ENCODE measurements at regions not wholly inside any gene's neighbourhood (a gene's known extent, or its start where the extent isn't known, plus 50 kb on each side); places are given as distances from the start of the nearest gene placed in this dataset.

DNA sequence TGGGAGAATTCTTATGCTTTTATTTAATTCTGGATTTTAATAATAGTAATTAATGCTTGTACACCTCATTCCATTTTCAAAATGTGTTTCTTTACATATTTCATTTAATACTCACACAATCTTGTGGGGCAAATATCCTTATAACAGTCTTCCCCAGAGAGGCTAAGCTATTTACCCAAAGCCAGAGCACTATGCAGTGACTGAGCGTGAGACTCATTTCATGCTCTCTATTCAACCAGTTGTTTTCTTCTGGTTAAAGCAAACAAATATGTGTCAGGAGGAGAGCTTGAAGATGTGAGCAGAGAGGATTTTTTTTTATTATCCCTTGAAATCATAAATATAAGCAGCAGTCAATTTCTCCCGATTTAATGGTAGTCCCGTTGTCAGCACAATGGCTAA is 548.3 kb upstream of the TBL1XR1 start:
- DNase-seq (ENCODE audit: low spot score) = no peak

DNA sequence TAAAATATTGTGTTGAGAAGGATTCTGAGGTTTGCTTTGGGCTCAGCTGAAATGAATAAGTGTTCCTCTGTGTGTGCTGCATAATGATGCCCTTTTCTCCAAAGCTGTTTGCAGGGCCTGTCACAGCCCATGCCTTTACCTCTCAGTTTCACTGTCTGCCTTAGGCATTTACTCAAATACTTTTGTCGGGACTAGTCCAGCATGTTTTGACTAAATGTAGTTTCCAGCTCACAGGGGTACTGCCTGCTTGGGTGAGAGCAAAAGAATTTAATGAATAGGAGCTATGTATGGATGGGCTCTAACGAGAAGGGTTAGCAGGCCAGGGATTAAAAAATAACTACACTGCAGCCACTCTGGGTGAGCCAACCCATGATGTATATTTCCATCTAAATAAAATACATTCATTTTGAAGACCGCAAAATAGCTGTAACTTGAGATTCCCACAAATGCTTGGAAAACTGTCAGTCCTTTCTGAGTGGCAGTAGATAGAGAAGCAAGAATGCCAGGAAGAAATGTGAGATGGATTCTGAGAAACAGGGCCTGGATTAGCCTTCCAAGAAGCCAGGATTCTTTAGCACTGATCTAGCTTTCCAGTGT is 549.2 kb upstream of the TBL1XR1 start:
- DNase-seq (ENCODE audit: low spot score) = no peak

DNA sequence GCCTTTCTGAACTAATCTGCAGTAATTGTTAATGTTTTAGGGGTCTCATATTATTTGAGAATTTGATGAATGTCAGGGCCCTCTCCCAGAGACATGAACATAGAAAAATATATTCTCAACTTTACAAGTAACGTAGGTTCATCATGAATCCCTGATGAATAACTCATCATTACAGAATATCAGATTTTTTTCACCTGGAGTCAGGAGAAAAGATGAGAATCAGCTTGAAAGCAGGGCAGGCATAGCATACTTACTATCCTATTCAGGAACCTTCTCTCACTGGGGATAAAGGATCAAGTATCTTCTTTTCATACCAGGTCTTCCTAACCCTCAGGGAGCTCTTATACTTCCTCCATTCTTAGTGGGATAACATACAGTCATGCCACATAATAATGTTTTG is 552.6 kb upstream of the TBL1XR1 start:
- no peak for DNase-seq (ENCODE audit: low spot score)

DNA sequence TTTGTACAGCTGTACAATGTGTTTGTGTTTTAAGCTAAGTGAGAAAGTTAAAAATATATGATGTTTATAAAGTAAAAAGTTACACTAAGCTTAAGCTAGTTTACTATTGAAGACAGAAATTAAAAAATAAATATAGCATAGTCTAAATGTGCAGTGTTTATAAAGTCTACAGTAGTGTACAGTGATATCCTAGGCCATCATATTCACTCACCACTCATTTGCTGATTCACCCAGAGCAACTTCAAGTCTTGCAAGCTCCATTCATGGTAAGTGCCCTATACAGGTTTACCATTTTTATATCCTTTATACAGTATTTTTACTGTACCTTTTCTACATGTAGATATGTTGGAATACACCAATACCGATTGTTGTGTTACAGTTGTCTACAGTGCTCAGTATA is 553.2 kb upstream of the TBL1XR1 start:
- no peak for DNase-seq (ENCODE audit: low spot score)

DNA sequence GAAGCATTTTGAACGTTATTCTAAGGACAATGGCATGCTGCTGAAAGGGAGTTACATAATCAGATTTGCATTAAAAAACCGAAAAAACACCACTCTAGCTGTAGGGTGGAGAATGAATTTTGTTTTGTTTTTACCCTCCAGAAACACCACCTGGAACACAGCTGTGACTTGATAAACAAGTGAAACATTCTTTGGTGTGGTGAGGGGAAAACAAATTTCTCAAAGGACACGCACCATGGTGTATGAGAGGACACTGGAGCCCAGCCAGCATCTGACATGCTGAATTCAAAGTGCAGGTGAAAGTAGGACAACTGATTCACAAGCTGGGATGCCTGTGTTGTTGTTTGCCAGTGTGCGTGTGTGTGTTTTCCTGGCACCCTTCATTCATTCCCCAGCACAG is 554.5 kb upstream of the TBL1XR1 start:
- DNase-seq (ENCODE audit: low spot score) = no peak

DNA sequence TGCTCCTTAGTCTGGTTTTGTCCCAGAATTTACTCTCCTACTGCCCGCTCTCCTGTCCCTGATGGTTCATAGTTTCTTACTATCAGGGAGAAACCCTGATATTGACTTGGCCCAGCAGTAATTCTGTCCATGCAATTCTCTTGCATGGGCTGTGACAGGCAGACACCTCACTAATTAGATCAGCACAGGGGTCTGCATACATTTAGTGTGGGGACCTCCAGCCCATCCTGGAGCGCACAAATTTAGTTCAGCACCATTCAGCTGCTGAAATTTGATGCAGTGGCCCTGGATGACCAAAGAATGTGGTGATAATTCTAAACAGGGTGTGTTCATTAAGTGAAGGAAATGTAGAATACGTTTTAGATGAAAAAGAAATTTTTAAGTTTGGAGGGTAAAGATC is 555.5 kb upstream of the TBL1XR1 start:
- no peak for DNase-seq (ENCODE audit: low spot score)

DNA sequence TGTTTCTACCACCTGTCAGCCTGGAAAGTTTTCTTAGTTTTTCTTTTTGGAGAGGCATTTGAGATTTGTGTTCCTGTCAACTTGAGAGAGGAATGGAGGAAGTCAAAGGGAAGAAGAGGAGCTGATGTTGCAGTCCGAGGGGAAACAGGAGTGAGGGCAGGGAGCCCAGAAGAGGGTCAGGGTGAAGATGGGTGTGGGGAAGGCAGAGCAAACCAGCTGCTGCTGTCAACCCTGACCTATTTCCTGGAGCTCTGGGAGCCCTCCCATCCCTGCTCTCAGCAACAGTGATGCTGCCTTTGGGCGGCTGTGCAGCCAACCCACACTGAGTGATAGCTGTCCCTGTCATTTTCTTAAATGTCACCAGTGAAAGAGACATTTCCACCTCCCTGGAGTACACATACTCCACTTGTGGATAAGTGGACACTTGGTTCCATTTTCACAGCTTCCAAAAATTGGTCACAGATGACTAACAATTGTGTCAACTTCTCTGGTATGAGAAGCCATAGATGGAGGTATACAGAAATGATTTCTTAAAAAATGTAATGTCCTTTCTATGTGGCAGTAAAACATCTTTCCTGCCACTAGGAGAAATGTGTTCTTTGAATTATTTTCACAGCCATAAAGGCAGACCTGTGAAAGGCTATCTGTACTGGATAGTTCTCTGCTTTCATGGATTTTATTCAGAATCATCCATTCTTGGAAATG is 556.3 kb upstream of the TBL1XR1 start:
- no peak for DNase-seq (ENCODE audit: low spot score)

DNA sequence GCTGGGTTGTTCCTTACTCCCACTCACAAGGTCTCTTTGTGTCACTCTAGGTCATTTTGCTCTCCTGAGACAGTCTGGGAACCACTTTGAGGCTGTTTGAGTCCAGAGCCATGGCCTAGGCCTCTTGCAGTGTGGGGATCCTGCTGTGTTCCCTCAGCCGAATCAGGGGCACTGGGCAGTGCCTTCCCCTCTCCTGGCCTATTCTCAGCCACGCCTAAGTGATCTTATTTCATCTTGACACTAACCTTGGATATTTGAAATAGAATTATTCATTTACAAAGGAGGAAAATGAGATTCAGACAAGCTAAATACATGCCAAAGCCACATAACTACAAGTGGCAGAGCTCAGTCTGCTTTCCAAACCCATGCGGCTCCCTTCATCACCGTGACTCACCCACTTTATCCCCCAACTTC is 557.2 kb upstream of the TBL1XR1 start:
- no peak for DNase-seq (ENCODE audit: low spot score)

DNA sequence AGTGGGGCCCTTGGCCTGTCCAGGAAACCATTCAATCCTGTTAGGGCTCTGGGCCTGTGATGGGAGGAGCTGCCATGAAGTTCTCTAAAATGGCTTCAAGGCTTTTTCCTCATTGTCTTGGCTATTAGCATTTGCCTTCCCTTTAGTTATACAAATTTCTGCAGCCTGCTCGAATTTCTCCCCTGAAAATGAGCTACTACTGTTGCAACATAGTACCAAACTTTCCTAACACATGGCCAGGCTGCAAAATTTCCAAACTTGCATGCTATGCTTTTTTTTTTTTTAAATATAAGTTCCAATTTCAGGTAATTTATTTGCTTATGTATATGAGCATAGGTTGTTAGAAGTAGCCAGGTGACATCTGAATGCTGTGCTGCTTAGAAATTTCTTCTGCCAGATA is 560.8 kb upstream of the TBL1XR1 start:
- no peak for DNase-seq (ENCODE audit: low spot score)

DNA sequence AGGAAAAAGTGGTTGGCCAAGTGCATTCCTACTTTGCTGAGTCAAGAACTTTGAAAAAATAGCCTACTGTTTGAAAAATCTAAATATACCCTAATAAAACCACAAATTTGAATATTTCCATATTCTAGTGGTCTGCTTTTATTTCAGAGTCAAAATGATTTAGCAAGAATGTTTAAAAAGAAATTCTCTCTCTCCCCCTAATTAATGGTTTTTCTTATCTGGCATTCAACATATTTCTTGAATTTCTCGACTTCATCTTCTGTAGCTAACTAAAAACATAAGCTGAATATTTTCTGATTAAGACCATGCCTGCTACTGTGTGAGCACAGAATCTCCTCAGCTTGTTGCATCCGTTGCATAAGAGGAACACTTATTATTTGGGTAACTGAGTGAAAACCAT is 563.5 kb upstream of the TBL1XR1 start:
- no peak for DNase-seq (ENCODE audit: low spot score)

DNA sequence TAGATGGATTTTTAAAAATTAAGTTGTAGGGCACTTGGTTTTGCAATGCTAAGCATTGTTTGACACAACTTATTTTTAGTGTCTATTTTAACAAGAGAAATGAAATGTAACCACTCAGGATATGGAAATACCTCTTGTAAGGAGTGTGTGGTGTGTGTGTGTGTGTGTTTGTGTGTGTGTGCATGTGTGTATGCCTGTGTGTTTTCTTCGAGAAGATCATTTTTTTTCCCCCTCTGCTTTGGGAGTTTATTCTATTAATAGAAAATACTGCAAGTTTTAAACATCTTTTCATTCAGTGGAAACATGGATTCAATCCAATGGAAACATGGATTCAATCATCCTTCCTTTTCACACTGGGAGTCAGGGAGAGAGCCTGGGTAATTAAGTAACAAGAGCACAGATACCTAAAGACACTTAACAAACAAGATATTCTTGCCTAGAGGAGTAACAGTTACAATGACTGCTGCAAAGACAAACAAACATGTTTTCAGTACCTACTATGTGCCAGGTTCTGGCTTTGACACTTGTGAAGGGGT is 567.2 kb upstream of the TBL1XR1 start:
- DNase-seq (ENCODE audit: low spot score) = no peak

DNA sequence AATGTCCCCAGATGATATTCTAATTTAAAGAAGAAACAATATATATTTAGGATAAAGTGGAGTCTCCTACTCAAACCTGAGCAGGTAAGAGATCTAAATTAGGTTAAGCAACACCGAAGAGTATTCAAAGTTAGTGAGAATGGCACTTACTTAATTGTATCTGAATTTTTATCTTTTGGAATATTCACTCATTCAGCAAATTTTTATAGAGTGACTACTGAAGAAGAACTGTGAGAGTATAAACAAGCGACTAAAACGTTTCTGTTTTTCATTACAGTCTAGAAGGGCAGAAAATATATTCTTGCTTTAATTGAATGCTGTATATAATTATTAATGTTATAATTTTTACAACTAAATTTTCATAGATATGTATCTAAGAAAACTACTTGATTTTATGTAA is 567.7 kb upstream of the TBL1XR1 start:
- DNase-seq (ENCODE audit: low spot score) = no peak

DNA sequence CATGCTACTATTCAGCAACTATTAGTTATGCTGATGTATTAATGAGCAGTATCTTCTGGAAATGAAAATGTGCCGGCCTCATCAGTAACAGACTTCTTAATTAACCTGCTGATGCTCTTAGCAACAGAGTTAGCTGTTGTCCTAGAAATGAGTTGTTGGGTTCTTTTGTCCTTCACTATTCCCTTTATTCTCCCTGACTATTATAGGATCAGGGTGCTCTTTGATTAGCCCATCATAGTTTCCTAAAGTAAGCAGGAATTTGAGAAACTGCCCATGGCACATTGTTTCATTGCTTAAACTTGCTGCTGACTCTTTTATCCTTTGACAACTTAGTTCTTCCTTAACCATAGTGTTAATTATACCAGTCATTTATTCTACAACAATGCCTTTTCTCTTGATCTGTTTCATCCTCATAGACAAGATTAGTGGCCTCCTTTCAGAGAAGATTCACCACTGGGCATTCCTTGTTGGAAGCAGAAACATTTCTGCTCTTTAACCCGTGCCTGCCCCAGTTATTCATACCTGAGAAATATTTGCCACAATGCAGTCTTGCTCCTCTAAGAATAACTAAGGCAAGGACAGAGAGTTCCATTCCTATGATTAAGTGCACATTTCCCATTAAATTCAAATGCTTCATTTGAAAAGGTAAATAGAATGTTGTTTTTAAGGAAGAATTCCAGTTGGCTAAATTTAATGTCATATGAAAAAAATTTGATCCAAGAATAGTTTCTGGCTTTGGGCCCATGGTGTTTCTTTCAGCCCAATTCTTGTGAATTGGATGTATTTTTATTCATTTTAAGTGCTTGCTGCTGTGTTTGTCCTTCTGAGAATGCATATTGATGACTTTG is 573.3 kb upstream of the TBL1XR1 start:
- DNase-seq (ENCODE audit: low spot score) = no peak

DNA sequence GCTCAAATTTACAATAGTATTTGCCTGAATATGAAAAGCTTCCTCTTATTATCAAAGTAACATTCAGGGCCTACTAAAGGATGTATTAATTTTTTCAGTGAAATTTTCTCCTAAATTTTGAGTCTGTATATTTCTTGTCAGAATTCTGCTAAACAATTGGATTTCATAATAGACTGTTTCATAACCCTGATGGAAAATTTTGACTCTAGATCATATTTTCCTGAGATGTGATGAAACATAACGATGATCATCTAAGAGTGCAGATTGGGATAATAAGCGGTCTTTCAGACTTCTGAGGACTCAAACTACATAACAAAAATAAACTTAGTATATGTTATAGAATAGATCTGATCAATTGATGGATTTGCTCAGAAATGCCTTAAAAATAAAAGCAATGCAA is 574.5 kb upstream of the TBL1XR1 start:
- DNase-seq (ENCODE audit: low spot score) = no peak

DNA sequence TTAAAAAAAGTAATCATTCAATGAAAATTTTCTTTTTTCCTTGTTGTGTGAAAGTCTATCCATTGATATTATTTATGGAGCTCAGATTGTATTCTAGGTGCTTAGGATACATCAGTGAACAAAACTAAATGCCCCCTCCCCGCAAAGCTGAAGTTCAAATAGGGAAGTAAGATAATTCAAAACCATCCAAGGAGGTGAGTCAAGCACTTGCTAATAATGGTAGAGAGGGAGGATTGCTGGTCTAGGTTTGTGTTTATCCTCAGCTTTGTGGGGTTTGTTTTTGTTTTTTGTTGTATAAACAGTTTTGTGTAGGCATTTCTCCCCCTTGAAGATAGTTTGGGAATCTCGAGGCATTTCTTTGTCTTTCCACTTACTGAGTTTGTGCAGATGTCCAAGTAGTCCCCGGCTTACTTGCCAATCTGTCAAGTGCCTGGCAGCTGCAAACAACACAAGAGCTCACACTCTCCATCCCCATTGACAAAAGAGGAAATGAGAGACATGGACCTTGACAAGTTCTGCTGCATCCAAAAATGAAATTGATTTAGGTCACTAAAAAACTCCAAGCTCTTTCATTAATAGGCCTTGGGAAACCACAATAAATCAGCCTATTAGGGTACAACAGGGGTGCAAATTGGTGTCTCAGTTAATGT is 575.8 kb upstream of the TBL1XR1 start:
- DNase-seq (ENCODE audit: low spot score) = no peak

DNA sequence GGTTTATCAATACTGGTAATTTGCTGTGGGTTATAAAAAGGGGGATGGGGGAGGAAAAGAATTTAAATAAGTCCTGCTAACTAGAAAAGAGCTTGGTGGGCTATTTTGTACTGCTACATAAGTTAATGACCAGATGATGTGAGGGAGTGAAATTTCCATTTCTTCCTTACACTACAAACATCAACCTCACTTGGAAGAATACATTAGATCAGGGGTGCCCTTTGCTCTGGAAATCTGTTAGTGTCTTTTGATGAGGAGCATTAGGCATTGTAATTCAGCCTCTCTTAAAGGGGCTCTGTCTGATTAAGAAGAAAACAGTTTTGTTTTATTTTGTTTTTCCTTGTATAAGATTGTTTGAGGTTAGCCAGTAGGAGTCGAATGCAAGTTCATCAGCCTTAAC is 576.4 kb upstream of the TBL1XR1 start:
- no peak for DNase-seq (ENCODE audit: low spot score)

DNA sequence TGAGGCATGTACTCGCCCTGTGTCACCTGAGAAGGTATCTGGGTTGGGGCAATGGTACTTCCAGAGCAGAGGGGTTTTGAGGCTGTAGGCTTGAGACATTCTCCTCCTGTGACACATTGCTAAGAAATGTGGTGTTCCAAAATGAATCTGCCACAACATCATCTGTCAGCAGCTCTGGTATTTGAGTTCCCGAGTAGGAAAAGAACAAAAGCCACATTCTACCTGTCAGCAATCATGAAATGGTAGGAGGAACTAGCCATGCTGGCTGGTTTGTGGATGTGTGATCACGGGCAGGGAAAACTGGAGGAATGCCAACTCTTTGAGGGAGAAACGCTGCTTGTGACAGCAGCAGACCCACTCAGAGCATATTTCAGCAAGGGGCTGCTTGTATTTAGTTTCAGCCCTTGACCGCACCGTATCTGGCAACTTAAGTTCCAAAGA is 579.4 kb upstream of the TBL1XR1 start:
- no peak for DNase-seq (ENCODE audit: low spot score)

DNA sequence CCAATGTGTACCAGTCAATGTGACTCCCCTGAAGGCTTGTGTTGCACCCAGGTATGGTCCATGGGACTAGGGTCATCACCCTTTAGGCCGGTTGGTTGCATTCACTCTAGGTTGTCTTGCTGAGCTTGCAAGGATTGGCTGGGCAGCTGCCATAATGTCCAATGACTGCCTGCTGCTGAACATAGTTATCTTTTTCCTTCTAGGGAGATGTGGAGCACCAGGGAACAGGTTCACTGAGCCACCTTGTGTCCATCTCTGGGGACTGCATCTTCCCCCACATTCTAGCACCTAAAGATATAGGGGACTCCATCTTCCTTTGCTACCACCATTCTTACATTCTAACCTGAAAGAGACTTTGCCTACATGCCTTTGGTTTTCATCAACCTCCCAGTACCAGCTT is 580.4 kb upstream of the TBL1XR1 start:
- DNase-seq (ENCODE audit: low spot score) = peak; percentile 25

DNA sequence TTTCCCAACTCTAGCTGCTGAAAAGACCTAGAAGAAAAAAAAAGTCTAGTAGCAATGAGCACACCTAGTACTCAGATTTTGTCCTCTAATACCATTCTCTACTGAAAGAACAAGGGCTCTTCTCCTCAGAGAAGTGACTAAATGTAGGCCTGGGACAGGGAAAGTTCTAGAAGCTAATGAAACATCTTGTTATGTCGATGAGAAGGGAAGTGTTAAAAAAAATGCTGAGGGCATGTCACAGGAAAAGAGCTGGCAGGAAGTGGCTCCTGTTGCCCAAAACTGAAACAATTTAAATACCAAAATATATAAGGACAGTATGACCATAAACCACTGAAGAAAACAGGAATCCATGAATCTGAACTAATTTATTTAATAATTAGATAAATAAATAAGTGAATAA is 581.4 kb upstream of the TBL1XR1 start:
- no peak for DNase-seq (ENCODE audit: low spot score)

DNA sequence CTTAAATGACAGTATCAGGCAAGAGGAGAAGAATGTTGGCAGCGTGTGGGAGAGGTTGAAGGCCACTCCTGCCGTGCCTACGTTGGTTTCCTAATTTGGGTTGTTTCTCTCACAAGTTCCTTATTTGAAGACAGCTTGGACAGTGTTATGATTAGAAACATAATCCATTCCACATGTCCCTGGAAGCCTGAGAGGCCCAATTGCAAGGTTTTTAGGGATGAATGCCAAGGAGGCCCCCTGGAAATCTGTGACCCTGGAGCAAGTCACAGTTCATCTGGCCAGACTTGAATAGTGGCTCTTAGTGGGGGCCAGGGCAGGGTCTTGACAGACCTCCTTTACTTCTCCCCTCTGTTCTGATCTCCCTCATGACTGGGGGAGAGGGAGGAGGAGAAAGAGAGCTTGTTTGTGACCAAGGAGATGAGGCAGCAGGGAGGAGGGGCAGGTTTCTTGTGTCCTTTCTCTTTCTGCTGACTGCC is 584.4 kb upstream of the TBL1XR1 start:
- DNase-seq (ENCODE audit: low spot score) = no peak

DNA sequence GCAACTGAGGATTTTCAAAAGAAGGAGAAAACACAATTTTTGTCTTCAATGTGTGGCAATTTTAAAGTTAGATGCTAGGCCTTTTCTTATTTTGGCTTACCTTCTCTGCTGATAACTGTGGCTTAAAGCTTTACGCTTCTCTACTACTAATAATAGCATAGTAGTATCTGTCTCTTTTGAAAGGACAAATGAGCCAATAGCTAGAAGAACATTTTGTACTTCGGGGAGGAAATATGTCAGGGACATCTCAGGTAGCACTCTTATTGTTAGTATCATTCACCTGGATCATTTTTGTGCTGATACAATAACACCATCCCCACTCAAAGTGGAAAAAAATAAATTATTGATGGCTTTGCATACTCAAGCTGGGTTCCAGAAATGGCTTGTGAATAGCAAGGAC is 586.1 kb upstream of the TBL1XR1 start:
- no peak for DNase-seq (ENCODE audit: low spot score)

DNA sequence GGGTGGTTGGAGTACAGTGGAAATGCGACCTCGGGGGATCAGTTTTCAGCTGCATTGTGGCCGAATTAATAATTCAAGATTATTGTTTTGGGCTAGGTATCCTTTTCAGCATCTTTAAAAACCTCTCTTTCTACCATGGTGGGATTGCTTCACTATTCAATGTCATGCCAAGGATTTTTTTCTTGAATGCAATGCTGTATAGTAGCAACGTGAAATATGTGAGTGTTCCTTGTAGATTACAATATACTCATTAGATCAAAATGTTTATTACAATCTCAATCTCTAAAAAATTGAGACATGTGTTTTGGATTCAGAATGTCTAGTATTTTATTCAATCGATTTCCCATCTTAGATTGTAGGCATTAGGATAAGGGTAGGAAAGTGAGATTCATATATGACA is 586.5 kb upstream of the TBL1XR1 start:
- no peak for DNase-seq (ENCODE audit: low spot score)

All from HuH-7.5 (cell line).